ENCODE measurements at regions not wholly inside any gene's neighbourhood (a gene's known extent, or its start where the extent isn't known, plus 50 kb on each side); places are given as distances from the start of the nearest gene placed in this dataset.
"Not testable (repeated sequence)": the region's sequence is repeated elsewhere in the genome, so short reads cannot be mapped to it uniquely, and the experiment has no call there.

GRCh38 chr3:30454636-30455035, 151.8 kb upstream of the TGFBR2 start:
- H3K4me2 ChIP-seq, result no peak overlapping the region
- H3K9me3 Mint-ChIP-seq, result peaks cover 7% of the 10 kb centered on the region
- H3K27me3 ChIP-seq, result no peaks in the 10 kb centered on the region
- no peaks in the 10 kb centered on the region for H3F3A ChIP-seq (ENCODE audit: low read depth)
- no peaks in the 10 kb centered on the region for H3K36me3 Mint-ChIP-seq
- H3K4me1 Mint-ChIP-seq, result no peaks in the 10 kb centered on the region
- no peaks in the 10 kb centered on the region for H3K36me3 ChIP-seq
- TF ChIP-seq EZH2phosphoT487 (IDR thresholded peaks at IDR 0.05) (no peak), EZH2 (IDR thresholded peaks at IDR 0.05) (no peak)
- TF ChIP-seq, protein P1, sequence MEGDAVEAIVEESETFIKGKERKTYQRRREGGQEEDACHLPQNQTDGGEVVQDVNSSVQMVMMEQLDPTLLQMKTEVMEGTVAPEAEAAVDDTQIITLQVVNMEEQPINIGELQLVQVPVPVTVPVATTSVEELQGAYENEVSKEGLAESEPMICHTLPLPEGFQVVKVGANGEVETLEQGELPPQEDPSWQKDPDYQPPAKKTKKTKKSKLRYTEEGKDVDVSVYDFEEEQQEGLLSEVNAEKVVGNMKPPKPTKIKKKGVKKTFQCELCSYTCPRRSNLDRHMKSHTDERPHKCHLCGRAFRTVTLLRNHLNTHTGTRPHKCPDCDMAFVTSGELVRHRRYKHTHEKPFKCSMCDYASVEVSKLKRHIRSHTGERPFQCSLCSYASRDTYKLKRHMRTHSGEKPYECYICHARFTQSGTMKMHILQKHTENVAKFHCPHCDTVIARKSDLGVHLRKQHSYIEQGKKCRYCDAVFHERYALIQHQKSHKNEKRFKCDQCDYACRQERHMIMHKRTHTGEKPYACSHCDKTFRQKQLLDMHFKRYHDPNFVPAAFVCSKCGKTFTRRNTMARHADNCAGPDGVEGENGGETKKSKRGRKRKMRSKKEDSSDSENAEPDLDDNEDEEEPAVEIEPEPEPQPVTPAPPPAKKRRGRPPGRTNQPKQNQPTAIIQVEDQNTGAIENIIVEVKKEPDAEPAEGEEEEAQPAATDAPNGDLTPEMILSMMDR (IDR thresholded peaks at IDR 0.05), result no peak
- no peak overlapping the region for H3K4me3 ChIP-seq
- H3K4me3 Mint-ChIP-seq, result no peak overlapping the region
- H3K4me1 ChIP-seq, result no peaks in the 10 kb centered on the region
- no peaks in the 10 kb centered on the region for H4K20me1 ChIP-seq (ENCODE audit: low read depth)
- H3K9me3 ChIP-seq (ENCODE audit: low read depth), result no peaks in the 10 kb centered on the region
- no peaks in the 10 kb centered on the region for H3K79me2 ChIP-seq (ENCODE audit: low read depth)
- DNase-seq (ENCODE audit: low spot score), result no peak
- H2AFZ ChIP-seq (replicated peaks), result no peak overlapping the region
- H3K9ac ChIP-seq, result no peak overlapping the region
- H3K27me3 Mint-ChIP-seq (ENCODE audit: insufficient read depth, low read depth), result no peaks in the 10 kb centered on the region
- no peak overlapping the region for H3K27ac Mint-ChIP-seq
- no peak overlapping the region for H3K27ac ChIP-seq

DNA sequence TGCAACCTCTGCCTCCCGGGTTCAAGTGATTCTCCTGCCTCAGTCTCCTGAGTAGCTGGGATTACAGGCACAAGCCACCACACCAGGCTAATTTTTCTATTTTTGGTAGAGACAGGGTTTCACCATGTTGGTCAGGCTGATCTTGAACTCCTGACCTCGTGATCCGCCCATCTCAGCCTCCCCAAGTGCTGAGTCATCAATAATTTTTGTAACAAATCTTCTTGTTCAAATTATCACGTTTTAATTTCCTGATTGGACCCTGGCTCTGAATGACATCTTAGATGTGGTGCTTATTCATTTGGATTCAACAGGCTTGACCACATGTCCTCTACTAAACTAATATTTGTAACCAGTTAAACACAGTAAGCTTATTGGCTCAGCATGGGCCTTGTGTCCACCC, 151.3 kb upstream of the TGFBR2 start:
- not testable (repeated sequence) for H3F3A ChIP-seq (ENCODE audit: low read depth); H3K4me3 ChIP-seq; H3K4me3 Mint-ChIP-seq; H3K4me1 ChIP-seq; H3K4me2 ChIP-seq; H3K27ac ChIP-seq; H3K36me3 ChIP-seq; H3K27ac Mint-ChIP-seq; H3K9me3 ChIP-seq (ENCODE audit: low read depth); H3K27me3 Mint-ChIP-seq (ENCODE audit: insufficient read depth, low read depth); H2AFZ ChIP-seq (replicated peaks); H3K4me1 Mint-ChIP-seq; H3K79me2 ChIP-seq (ENCODE audit: low read depth); H3K9me3 Mint-ChIP-seq; H4K20me1 ChIP-seq (ENCODE audit: low read depth); H3K27me3 ChIP-seq; H3K36me3 Mint-ChIP-seq; H3K9ac ChIP-seq; DNase-seq (ENCODE audit: low spot score)

- Mint-ChIP-seq H3K27ac (no peak overlapping the region), H3K9me3 (peaks cover 7% of the 10 kb centered on the region), H3K4me1 (no peaks in the 10 kb centered on the region), H3K36me3 (no peaks in the 10 kb centered on the region), H3K4me3 (no peak overlapping the region), H3K27me3 (ENCODE audit: insufficient read depth, low read depth) (no peaks in the 10 kb centered on the region)
- no peak for DNase-seq (ENCODE audit: low spot score)
- Histone ChIP-seq H3K27me3 (no peaks in the 10 kb centered on the region), H3K27ac (no peak overlapping the region), H3K9me3 (ENCODE audit: low read depth) (no peaks in the 10 kb centered on the region), H3K36me3 (no peaks in the 10 kb centered on the region), H3K4me1 (no peaks in the 10 kb centered on the region), H3K4me3 (no peak overlapping the region), H3K4me2 (no peak overlapping the region), H3K9ac (no peak overlapping the region), H2AFZ (replicated peaks) (no peak overlapping the region), H3F3A (ENCODE audit: low read depth) (no peaks in the 10 kb centered on the region), H3K79me2 (ENCODE audit: low read depth) (no peaks in the 10 kb centered on the region), H4K20me1 (ENCODE audit: low read depth) (no peaks in the 10 kb centered on the region)
- TF ChIP-seq, protein P1 (IDR thresholded peaks at IDR 0.05), result no peak
- TF ChIP-seq EZH2phosphoT487 (IDR thresholded peaks at IDR 0.05) (no peak), EZH2 (IDR thresholded peaks at IDR 0.05) (no peak)
Observed at GRCh38 chr3:30455840-30456239, 150.6 kb upstream of the TGFBR2 start.

DNA sequence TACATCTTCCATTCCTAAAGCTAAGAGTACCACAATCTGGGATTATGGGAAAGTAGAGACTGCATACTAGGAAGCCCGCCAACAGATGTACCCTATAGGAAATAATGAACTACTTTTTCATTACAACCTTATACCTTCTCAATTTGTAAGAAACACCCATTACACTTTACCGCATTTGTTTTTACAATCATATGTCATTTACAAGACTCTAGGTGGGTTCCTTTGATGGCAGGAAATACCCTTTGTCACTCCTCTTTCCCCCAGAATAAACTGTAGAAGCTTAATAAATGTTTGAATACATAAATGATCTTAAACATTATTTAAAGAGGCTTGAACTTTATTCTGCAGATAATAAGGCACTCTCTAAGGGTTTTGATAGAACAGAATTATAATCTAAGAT, 150.1 kb upstream of the TGFBR2 start:
- H3K27ac Mint-ChIP-seq, result no peak overlapping the region
- Histone ChIP-seq H3F3A (ENCODE audit: low read depth) (no peaks in the 10 kb centered on the region), H3K4me2 (no peak overlapping the region), H3K27me3 (no peaks in the 10 kb centered on the region), H2AFZ (replicated peaks) (no peak overlapping the region), H3K27ac (no peak overlapping the region), H3K9me3 (ENCODE audit: low read depth) (no peaks in the 10 kb centered on the region), H3K4me3 (no peak overlapping the region), H3K4me1 (no peaks in the 10 kb centered on the region), H3K79me2 (ENCODE audit: low read depth) (no peaks in the 10 kb centered on the region), H4K20me1 (ENCODE audit: low read depth) (no peaks in the 10 kb centered on the region), H3K36me3 (no peaks in the 10 kb centered on the region), H3K9ac (no peak overlapping the region)
- no peaks in the 10 kb centered on the region for H3K36me3 Mint-ChIP-seq
- no peak overlapping the region for H3K4me3 Mint-ChIP-seq
- no peak for DNase-seq (ENCODE audit: low spot score)
- no peaks in the 10 kb centered on the region for H3K27me3 Mint-ChIP-seq (ENCODE audit: insufficient read depth, low read depth)
- no peaks in the 10 kb centered on the region for H3K4me1 Mint-ChIP-seq
- TF ChIP-seq, protein P1 (IDR thresholded peaks at IDR 0.05), result no peak
- TF ChIP-seq EZH2 (IDR thresholded peaks at IDR 0.05) (no peak), EZH2phosphoT487 (IDR thresholded peaks at IDR 0.05) (no peak)
- peaks cover 7% of the 10 kb centered on the region for H3K9me3 Mint-ChIP-seq

Data from neural progenitor cell (in vitro differentiated cells).